ENCODE measurements at regions not wholly inside any gene's neighbourhood (a gene's known extent, or its start where the extent isn't known, plus 50 kb on each side); places are given as distances from the start of the nearest gene placed in this dataset.
A peak's percentile ranks its signal among the peaks of the same experiment; 100 is the strongest.
"Not testable (repeated sequence)": the region's sequence is repeated elsewhere in the genome, so short reads cannot be mapped to it uniquely, and the experiment has no call there.

- no peak for DNase-seq (ENCODE audit: low read depth, low spot score)
Observed at GRCh38 chr3:154678041-154678654, 248.2 kb upstream of the GPR149 start.

- no peak for DNase-seq (ENCODE audit: low read depth, low spot score)
Observed at GRCh38 chr3:154668835-154669234, 238.8 kb upstream of the GPR149 start.

GRCh38 chr3:154668187-154668586 is 238.2 kb upstream of the GPR149 start:
- DNase-seq (ENCODE audit: low read depth, low spot score), result no peak

- no peak for DNase-seq (ENCODE audit: low read depth, low spot score)
Observed at GRCh38 chr3:154666542-154666941, 236.6 kb upstream of the GPR149 start.

GRCh38 chr3:154664714-154665113 is 234.7 kb upstream of the GPR149 start:
- no peak for DNase-seq (ENCODE audit: low read depth, low spot score)

- DNase-seq (ENCODE audit: low read depth, low spot score), result no peak
Observed at GRCh38 chr3:154662851-154663250, 232.9 kb upstream of the GPR149 start.

- DNase-seq (ENCODE audit: low read depth, low spot score), result no peak
Observed at GRCh38 chr3:154660811-154661210, 230.8 kb upstream of the GPR149 start.

- DNase-seq (ENCODE audit: low read depth, low spot score), result no peak
Observed at GRCh38 chr3:154658000-154658399, 228.0 kb upstream of the GPR149 start.

GRCh38 chr3:154657218-154657617 is 227.2 kb upstream of the GPR149 start:
- no peak for DNase-seq (ENCODE audit: low read depth, low spot score)

- no peak for DNase-seq (ENCODE audit: low read depth, low spot score)
Observed at GRCh38 chr3:154656486-154656885, 226.5 kb upstream of the GPR149 start.

GRCh38 chr3:154642145-154642544 is 212.2 kb upstream of the GPR149 start:
- no peak for DNase-seq (ENCODE audit: low read depth, low spot score)

- no peak for DNase-seq (ENCODE audit: low read depth, low spot score)
Observed at GRCh38 chr3:154625756-154626155, 195.8 kb upstream of the GPR149 start.

GRCh38 chr3:154619621-154620020 is 189.6 kb upstream of the GPR149 start:
- not testable (repeated sequence) for DNase-seq (ENCODE audit: low read depth, low spot score)

- DNase-seq (ENCODE audit: low read depth, low spot score), result peak; percentile 2
Observed at GRCh38 chr3:154616298-154616697, 186.3 kb upstream of the GPR149 start.

- DNase-seq (ENCODE audit: low read depth, low spot score), result no peak
Observed at GRCh38 chr3:154615471-154615870, 185.5 kb upstream of the GPR149 start.

- no peak for DNase-seq (ENCODE audit: low read depth, low spot score)
Observed at GRCh38 chr3:154614601-154615000, 184.6 kb upstream of the GPR149 start.

- DNase-seq (ENCODE audit: low read depth, low spot score), result no peak
Observed at GRCh38 chr3:154614078-154614477, 184.1 kb upstream of the GPR149 start.

GRCh38 chr3:154602241-154602640 is 172.3 kb upstream of the GPR149 start:
- no peak for DNase-seq (ENCODE audit: low read depth, low spot score)

GRCh38 chr3:154598166-154598565 is 168.2 kb upstream of the GPR149 start:
- no peak for DNase-seq (ENCODE audit: low read depth, low spot score)

GRCh38 chr3:154590675-154591384 is 160.8 kb upstream of the GPR149 start:
- no peak for DNase-seq (ENCODE audit: low read depth, low spot score)

GRCh38 chr3:154588831-154589230 is 158.8 kb upstream of the GPR149 start:
- no peak for DNase-seq (ENCODE audit: low read depth, low spot score)

GRCh38 chr3:154584974-154585373 is 155.0 kb upstream of the GPR149 start:
- DNase-seq (ENCODE audit: low read depth, low spot score), result no peak

- peak; percentile 20 for DNase-seq (ENCODE audit: low read depth, low spot score)
Observed at GRCh38 chr3:154584041-154584440, 154.1 kb upstream of the GPR149 start.

All from iPS DF 19.7 (cell line).